Astrocyte of the spinal cord (primary cell): ENCODE measurements at regions not wholly inside any gene's neighbourhood (a gene's known extent, or its start where the extent isn't known, plus 50 kb on each side); places are given as distances from the start of the nearest gene placed in this dataset.

ENCODE experiments used
- DNase-seq: peaks from one replicate; pipeline ENCODE4 v3.0.0; 2011; ENCODE audit warnings: low read depth, low spot score
- H3K4me3 ChIP-seq: 2 replicates; pipeline ENCODE4 v1.5.1; 2011; ENCODE audit warnings: low read depth, mild to moderate bottlenecking, low read length, moderate library complexity
- in situ Hi-C: cut with HindIII; loops from 2 replicates; pipeline ENCODE4 v1.10.0; 2017; ENCODE audit warnings: low sequenced_read_pairs
- TF ChIP-seq, protein P1 (sequence below): IDR thresholded peaks from 2 replicates; pipeline ENCODE4 v1.5.1; 2012; ENCODE audit warnings: low read depth, mild to moderate bottlenecking, low read length, inconsistent platforms

DNA sequence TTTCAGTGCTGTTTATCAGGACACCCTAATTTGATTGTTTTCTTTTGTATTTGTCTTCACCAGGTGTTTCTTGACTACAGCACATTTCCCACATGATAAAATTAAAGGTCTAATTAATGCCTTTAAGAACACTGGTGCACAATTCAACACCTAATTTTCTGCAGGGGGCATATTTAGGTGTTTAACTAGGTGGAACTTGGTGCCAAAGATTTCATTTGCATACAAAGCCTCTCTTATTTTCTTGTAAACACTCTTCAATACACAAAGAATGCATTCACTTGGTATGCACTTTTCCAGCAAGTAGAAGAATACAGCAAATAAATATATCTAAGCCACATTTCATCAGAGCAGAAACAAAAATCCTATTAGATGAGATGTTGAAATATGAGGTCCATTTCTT, 646.2 kb upstream of the FOXG1 start:
- TF ChIP-seq, protein P1, sequence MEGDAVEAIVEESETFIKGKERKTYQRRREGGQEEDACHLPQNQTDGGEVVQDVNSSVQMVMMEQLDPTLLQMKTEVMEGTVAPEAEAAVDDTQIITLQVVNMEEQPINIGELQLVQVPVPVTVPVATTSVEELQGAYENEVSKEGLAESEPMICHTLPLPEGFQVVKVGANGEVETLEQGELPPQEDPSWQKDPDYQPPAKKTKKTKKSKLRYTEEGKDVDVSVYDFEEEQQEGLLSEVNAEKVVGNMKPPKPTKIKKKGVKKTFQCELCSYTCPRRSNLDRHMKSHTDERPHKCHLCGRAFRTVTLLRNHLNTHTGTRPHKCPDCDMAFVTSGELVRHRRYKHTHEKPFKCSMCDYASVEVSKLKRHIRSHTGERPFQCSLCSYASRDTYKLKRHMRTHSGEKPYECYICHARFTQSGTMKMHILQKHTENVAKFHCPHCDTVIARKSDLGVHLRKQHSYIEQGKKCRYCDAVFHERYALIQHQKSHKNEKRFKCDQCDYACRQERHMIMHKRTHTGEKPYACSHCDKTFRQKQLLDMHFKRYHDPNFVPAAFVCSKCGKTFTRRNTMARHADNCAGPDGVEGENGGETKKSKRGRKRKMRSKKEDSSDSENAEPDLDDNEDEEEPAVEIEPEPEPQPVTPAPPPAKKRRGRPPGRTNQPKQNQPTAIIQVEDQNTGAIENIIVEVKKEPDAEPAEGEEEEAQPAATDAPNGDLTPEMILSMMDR: no peak
- in situ Hi-C loops: no loop called here
- no peak for DNase-seq
- no peak overlapping the region for H3K4me3 ChIP-seq

- no peak overlapping the region for H3K4me3 ChIP-seq
- DNase-seq: no peak
- TF ChIP-seq, protein P1: no peak
- in situ Hi-C loops: no loop called here
Measured at GRCh38 chr14:28121512-28122297, 644.9 kb upstream of the FOXG1 start.

GRCh38 chr14:28130610-28131284, 635.8 kb upstream of the FOXG1 start:
- TF ChIP-seq, protein P1: no peak
- H3K4me3 ChIP-seq: no peak overlapping the region
- in situ Hi-C loops: no loop called here
- DNase-seq: no peak

DNA sequence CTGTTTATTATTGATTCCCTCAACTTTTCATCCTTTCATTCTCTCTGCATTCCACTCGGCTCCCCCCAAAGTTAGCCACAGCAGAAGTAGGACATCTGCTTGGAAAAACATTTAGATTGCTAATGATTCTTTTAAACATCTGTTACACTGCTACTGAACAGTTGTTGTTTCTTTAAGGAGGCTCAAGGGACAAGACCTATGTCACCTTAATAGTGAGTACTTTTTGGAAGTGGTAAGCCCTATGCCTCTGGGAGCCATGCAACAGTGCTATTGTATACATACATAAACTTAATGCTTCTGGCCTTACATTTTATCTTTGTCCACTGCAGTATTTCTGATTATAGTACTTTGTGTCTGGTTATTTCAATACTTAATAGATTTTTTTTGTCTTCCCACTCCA, 628.2 kb upstream of the FOXG1 start:
- in situ Hi-C loops: no loop called here
- TF ChIP-seq, protein P1: no peak

DNA sequence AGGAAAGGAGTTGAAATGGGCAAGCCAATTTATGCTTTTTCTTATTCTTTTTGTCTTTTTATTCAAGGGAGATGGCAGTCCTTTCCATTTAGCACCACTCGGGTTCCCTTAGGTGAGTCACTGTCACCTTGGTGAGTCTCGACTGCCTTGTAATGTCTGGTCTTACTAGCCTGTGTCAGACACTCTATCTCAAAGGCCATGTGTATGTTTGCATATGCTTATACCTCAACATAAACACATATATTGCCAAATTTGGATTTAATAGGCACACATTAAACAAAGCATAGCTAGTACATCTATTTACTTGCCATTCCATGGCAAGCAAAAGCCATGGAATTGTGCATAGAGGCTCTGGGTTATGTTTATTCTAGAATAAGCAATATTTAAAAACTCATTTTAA, 624.9 kb upstream of the FOXG1 start:
- TF ChIP-seq, protein P1: no peak
- no peak for DNase-seq
- in situ Hi-C loops: no loop called here
- no peak overlapping the region for H3K4me3 ChIP-seq

More for the DNA sequence above, 628.2 kb upstream of the FOXG1 start:
- no peak overlapping the region for H3K4me3 ChIP-seq
- DNase-seq: no peak

- DNase-seq: peak; percentile 54
- in situ Hi-C loops: no loop called here
- TF ChIP-seq, protein P1: peak; percentile 61
- H3K4me3 ChIP-seq: no peak overlapping the region
Measured at GRCh38 chr14:28142400-28143015, 624.1 kb upstream of the FOXG1 start.
